ENCODE measurements at regions not wholly inside any gene's neighbourhood (a gene's known extent, or its start where the extent isn't known, plus 50 kb on each side); places are given as distances from the start of the nearest gene placed in this dataset.

DNA sequence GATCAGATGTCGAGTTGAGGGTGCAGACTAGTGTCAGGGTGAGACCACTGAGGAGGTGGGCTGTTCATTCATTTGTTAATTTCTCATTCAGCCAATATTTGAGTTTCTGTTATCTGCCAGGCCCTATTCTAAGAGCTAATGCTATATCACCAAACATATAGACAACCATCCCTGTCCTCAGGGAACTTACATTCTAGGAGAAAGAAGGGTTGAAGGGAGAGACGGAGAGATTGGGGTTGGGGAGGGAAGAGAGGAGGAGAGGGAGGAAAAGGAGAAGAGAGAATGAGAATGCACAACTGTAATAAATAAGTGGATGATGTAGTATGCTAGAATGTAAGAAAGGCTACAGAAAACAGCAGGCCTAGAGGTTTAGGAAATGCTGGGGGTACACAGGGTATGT, 129.9 kb upstream of the PITX1 start:
- Histone ChIP-seq H3K27me3 (ENCODE audit: insufficient read depth) (peaks cover 20% of the 10 kb centered on the region), H3K79me2 (ENCODE audit: insufficient read depth) (no peaks in the 10 kb centered on the region), H2AFZ (ENCODE audit: low read depth) (no peak overlapping the region), H3K9me2 (no peaks in the 10 kb centered on the region), H3F3A (replicated peaks; ENCODE audit: insufficient read depth) (no peaks in the 10 kb centered on the region), H3K9ac (no peak overlapping the region), H3K36me3 (replicated peaks in 1 of 2; ENCODE audit: control insufficient read depth in 1 of 2, insufficient read depth in 2 of 2, low read length in 1 of 2) (no peaks in the 10 kb centered on the region), H3K27ac (ENCODE audit: low read depth in 2 of 2, low read length in 1 of 2) (no peak overlapping the region), H3K9me3 (no peaks in the 10 kb centered on the region), H3K4me3 (ENCODE audit: low read depth in 2 of 2, low read length in 1 of 2) (no peak overlapping the region), H3K4me1 (ENCODE audit: control insufficient read depth in 1 of 2, insufficient read depth in 2 of 2, low read depth in 1 of 2, low read length in 1 of 2) (no peaks in the 10 kb centered on the region), H4K20me1 (ENCODE audit: insufficient read depth) (no peaks in the 10 kb centered on the region), H3K4me2 (no peak overlapping the region)
- TF ChIP-seq, protein P1, sequence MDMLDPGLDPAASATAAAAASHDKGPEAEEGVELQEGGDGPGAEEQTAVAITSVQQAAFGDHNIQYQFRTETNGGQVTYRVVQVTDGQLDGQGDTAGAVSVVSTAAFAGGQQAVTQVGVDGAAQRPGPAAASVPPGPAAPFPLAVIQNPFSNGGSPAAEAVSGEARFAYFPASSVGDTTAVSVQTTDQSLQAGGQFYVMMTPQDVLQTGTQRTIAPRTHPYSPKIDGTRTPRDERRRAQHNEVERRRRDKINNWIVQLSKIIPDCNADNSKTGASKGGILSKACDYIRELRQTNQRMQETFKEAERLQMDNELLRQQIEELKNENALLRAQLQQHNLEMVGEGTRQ (IDR thresholded peaks at IDR 0.05; ENCODE audit: borderline replicate concordance, low read depth, low read length): no peak
- TF ChIP-seq EZH2phosphoT487 (IDR thresholded peaks at IDR 0.05; ENCODE audit: borderline replicate concordance, low read depth) (no peak), RFX5 (IDR thresholded peaks at IDR 0.05; ENCODE audit: low read length) (no peak), GATA2 (CRISPR knock-in tag; IDR thresholded peaks at IDR 0.05) (no peak), FOSL2 (IDR thresholded peaks at IDR 0.05; ENCODE audit: borderline replicate concordance, low read depth) (no peak), GABPA (IDR thresholded peaks at IDR 0.05; ENCODE audit: low read depth) (no peak), RAD21 (IDR thresholded peaks at IDR 0.05; ENCODE audit: low read length) (no peak), FOXM1 (IDR thresholded peaks at IDR 0.05; ENCODE audit: low read depth) (no peak), NRF1 (IDR thresholded peaks at IDR 0.05; ENCODE audit: low read depth, low read length) (no peak), POLR2AphosphoS5 (IDR thresholded peaks at IDR 0.05; ENCODE audit: low read depth, low read length) (no peak), TAF1 (IDR thresholded peaks at IDR 0.05; ENCODE audit: borderline replicate concordance, low read depth, low read length) (no peak), EP300 (IDR thresholded peaks at IDR 0.05; ENCODE audit: borderline replicate concordance in 1 of 2, low read depth in 1 of 2, low read length in 1 of 2) (no peak), TEAD4 (IDR thresholded peaks at IDR 0.05; ENCODE audit: borderline replicate concordance, insufficient read depth) (no peak), YY1 (IDR thresholded peaks at IDR 0.05; ENCODE audit: low read depth) (no peak), MXI1 (IDR thresholded peaks at IDR 0.05; ENCODE audit: low read depth, low read length) (no peak)
- TF ChIP-seq, protein P2, sequence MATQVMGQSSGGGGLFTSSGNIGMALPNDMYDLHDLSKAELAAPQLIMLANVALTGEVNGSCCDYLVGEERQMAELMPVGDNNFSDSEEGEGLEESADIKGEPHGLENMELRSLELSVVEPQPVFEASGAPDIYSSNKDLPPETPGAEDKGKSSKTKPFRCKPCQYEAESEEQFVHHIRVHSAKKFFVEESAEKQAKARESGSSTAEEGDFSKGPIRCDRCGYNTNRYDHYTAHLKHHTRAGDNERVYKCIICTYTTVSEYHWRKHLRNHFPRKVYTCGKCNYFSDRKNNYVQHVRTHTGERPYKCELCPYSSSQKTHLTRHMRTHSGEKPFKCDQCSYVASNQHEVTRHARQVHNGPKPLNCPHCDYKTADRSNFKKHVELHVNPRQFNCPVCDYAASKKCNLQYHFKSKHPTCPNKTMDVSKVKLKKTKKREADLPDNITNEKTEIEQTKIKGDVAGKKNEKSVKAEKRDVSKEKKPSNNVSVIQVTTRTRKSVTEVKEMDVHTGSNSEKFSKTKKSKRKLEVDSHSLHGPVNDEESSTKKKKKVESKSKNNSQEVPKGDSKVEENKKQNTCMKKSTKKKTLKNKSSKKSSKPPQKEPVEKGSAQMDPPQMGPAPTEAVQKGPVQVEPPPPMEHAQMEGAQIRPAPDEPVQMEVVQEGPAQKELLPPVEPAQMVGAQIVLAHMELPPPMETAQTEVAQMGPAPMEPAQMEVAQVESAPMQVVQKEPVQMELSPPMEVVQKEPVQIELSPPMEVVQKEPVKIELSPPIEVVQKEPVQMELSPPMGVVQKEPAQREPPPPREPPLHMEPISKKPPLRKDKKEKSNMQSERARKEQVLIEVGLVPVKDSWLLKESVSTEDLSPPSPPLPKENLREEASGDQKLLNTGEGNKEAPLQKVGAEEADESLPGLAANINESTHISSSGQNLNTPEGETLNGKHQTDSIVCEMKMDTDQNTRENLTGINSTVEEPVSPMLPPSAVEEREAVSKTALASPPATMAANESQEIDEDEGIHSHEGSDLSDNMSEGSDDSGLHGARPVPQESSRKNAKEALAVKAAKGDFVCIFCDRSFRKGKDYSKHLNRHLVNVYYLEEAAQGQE (IDR thresholded peaks at IDR 0.05; ENCODE audit: low read depth, low read length): no peak
- TF ChIP-seq, protein P3, sequence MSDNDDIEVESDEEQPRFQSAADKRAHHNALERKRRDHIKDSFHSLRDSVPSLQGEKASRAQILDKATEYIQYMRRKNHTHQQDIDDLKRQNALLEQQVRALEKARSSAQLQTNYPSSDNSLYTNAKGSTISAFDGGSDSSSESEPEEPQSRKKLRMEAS (IDR thresholded peaks at IDR 0.05; ENCODE audit: low read depth): no peak
- TF ChIP-seq, protein P4, sequence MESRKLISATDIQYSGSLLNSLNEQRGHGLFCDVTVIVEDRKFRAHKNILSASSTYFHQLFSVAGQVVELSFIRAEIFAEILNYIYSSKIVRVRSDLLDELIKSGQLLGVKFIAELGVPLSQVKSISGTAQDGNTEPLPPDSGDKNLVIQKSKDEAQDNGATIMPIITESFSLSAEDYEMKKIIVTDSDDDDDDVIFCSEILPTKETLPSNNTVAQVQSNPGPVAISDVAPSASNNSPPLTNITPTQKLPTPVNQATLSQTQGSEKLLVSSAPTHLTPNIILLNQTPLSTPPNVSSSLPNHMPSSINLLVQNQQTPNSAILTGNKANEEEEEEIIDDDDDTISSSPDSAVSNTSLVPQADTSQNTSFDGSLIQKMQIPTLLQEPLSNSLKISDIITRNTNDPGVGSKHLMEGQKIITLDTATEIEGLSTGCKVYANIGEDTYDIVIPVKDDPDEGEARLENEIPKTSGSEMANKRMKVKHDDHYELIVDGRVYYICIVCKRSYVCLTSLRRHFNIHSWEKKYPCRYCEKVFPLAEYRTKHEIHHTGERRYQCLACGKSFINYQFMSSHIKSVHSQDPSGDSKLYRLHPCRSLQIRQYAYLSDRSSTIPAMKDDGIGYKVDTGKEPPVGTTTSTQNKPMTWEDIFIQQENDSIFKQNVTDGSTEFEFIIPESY (IDR thresholded peaks at IDR 0.05; ENCODE audit: borderline replicate concordance, low read depth): no peak
- TF ChIP-seq, protein P5, sequence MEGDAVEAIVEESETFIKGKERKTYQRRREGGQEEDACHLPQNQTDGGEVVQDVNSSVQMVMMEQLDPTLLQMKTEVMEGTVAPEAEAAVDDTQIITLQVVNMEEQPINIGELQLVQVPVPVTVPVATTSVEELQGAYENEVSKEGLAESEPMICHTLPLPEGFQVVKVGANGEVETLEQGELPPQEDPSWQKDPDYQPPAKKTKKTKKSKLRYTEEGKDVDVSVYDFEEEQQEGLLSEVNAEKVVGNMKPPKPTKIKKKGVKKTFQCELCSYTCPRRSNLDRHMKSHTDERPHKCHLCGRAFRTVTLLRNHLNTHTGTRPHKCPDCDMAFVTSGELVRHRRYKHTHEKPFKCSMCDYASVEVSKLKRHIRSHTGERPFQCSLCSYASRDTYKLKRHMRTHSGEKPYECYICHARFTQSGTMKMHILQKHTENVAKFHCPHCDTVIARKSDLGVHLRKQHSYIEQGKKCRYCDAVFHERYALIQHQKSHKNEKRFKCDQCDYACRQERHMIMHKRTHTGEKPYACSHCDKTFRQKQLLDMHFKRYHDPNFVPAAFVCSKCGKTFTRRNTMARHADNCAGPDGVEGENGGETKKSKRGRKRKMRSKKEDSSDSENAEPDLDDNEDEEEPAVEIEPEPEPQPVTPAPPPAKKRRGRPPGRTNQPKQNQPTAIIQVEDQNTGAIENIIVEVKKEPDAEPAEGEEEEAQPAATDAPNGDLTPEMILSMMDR (IDR thresholded peaks at IDR 0.05): no peak
- ChIA-PET CTCF (no interaction called here), POLR2A (no interaction called here)
- DNase-seq: no peak
- 48% methylated on average over 2 of the region's 2 CpGs for WGBS (ENCODE audit: low lambda C conversion rate)
